Neutrophil (primary cell): ENCODE measurements at regions not wholly inside any gene's neighbourhood (a gene's known extent, or its start where the extent isn't known, plus 50 kb on each side); places are given as distances from the start of the nearest gene placed in this dataset.

Experiments used
- H3K27ac ChIP-seq: fragments of 200-600 bp; sonication (generic); 2 replicates; pipeline ENCODE4 v1.5.1; 2016; ENCODE audit warnings: mild to moderate bottlenecking, moderate library complexity
- H3K27me3 ChIP-seq: fragments of 200-600 bp; sonication (generic); 2 replicates; pipeline ENCODE4 v1.6.0; 2016; ENCODE audit warnings: mild to moderate bottlenecking
- H3K36me3 ChIP-seq: fragments of 200-600 bp; sonication (generic); 2 replicates; pipeline ENCODE4 v1.5.1; 2017
- H3K4me1 ChIP-seq, 2 experiments: fragments of 200-600 bp in 1 of 2; sonication (generic) in 1 of 2; 1 replicate in 1 of 2; 2 replicates in 1 of 2; pipeline versions ENCODE4 v1.5.1 to v1.6.1; 2013 to 2016; ENCODE audit warnings: low read depth in 1 of 2, low read length in 1 of 2, mild to moderate bottlenecking in 1 of 2, moderate library complexity in 1 of 2; ENCODE audit not compliant: control insufficient read depth in 1 of 2, insufficient read depth in 1 of 2
- H3K4me3 ChIP-seq, 2 experiments: fragments of 200-600 bp in 1 of 2; sonication (generic) in 1 of 2; 1 replicate in 1 of 2; 2 replicates in 1 of 2; pipeline ENCODE4 v1.5.1; 2013 to 2016; ENCODE audit warnings: low read depth in 1 of 2, low read length in 1 of 2, mild to moderate bottlenecking in 1 of 2, moderate library complexity in 1 of 2
- H3K9me3 ChIP-seq: fragments of 200-600 bp; sonication (generic); 2 replicates; pipeline ENCODE4 v1.5.1; 2016
- CTCF ChIP-seq: fragments of 200-600 bp; sonication (generic); IDR thresholded peaks from 2 replicates; pipeline ENCODE4 v1.5.1; 2016; ENCODE audit warnings: antibody characterized with exemption

DNA sequence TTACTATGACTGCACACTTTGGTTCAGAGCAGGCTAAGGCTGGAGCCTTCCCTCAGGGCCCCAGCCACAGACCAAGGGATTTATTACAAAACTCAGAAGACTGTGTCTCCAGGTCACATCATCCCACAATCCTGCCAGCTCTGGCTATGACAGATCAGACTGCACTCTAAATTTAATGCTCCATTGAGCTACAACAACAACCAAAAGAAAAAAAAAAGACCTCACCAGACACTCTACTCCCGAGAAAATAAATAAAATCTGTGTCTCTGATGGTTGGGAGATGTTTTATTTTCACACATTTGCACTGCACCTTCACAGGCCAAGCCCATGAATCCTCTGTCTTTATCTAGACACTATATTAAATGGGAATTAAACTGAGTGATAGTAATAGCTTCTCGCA lies 50.8 kb upstream of the CTNNB1 start:
- no peaks in the 10 kb centered on the region for H3K36me3 ChIP-seq
- TF ChIP-seq CTCF = no peak
- no peak overlapping the region for H3K27ac ChIP-seq
- peaks cover 0 to 3% of the 10 kb centered on the region in 2 experiments for H3K4me1 ChIP-seq
- H3K27me3 ChIP-seq = peaks cover 2% of the 10 kb centered on the region
- H3K4me3 ChIP-seq = no peak overlapping the region
- no peaks in the 10 kb centered on the region for H3K9me3 ChIP-seq

- Histone ChIP-seq H3K27ac (no peak overlapping the region), H3K4me3 (no peak overlapping the region), H3K27me3 (no peaks in the 10 kb centered on the region), H3K9me3 (no peaks in the 10 kb centered on the region), H3K36me3 (no peaks in the 10 kb centered on the region), H3K4me1 (peaks cover 0 to 3% of the 10 kb centered on the region in 2 experiments)
- no peak for TF ChIP-seq CTCF
Measured at GRCh38 chr3:41148901-41149300, 50.4 kb upstream of the CTNNB1 start.
